A549 (cell line): ENCODE measurements at regions not wholly inside any gene's neighbourhood (a gene's known extent, or its start where the extent isn't known, plus 50 kb on each side); places are given as distances from the start of the nearest gene placed in this dataset.

Experiments
- CTCF ChIP-seq: fragments of >200 bp; sonication (Bioruptor Twin); formaldehyde crosslinking; IDR thresholded peaks from 3 replicates; pipeline ENCODE4 v1.5.1; 2016
- ESRRA ChIP-seq: fragments of 150-350 bp; IDR thresholded peaks from 2 replicates; pipeline ENCODE4 v1.6.1; 2014; ENCODE audit warnings: mild to moderate bottlenecking, low read length, borderline replicate concordance
- RCOR1 ChIP-seq: fragments of 150-350 bp; IDR thresholded peaks from 2 replicates; pipeline ENCODE4 v1.6.1; 2014; ENCODE audit warnings: antibody characterized with exemption, low read length, low read depth
- SMC3 ChIP-seq: fragments of >200 bp; sonication (Bioruptor Twin); formaldehyde crosslinking; IDR thresholded peaks from 3 replicates; pipeline ENCODE4 v1.6.1; 2018; ENCODE audit warnings: inconsistent platforms

GRCh38 chr2:34848691-34849090 is 1249.6 kb upstream of the FAM98A start:
- TF ChIP-seq ESRRA (no peak), CTCF (no peak), RCOR1 (no peak), SMC3 (no peak)
